ENCODE measurements at regions not wholly inside any gene's neighbourhood (a gene's known extent, or its start where the extent isn't known, plus 50 kb on each side); places are given as distances from the start of the nearest gene placed in this dataset.

DNA sequence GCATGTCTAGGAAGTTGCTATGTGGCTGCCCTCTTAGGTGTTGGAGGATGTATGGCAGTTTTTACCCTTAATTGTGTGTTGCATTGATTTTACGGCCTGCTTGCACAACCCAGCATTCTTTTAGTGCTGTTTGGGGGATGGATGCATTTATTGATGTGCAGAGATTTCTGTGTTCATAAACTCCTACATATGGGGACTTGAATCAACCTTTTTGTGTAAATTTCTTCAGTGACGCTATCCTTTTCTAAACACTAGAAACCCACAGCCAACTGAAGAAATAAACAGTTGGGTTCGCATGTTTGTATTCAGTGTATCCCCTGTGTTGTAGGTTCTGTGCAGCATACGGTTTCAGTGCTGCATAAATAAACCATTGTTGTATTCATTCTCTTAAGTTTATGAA lies 263.7 kb downstream of the RASEF start:
- H3K9me3 Mint-ChIP-seq (ENCODE audit: insufficient read depth), result no peaks in the 10 kb centered on the region
- H3K27me3 Mint-ChIP-seq, result no peaks in the 10 kb centered on the region
- no peak for TF ChIP-seq CTCF (IDR thresholded peaks at IDR 0.05)
- TF ChIP-seq EZH2 (IDR thresholded peaks at IDR 0.05; ENCODE audit: borderline replicate concordance, insufficient read depth, low read depth, low read length, poor library complexity, severe bottlenecking), result no peak
- DNase-seq (no peak), ATAC-seq (ENCODE audit: low read depth) (no peak)
- no peaks in the 10 kb centered on the region for H3K4me1 Mint-ChIP-seq
- no peak overlapping the region for H3K27ac ChIP-seq (ENCODE audit: low read length in 2 of 2)
- H3K4me1 ChIP-seq (ENCODE audit: control insufficient read depth in 2 of 2, insufficient read depth in 2 of 2, low read length in 2 of 2), result no peaks in the 10 kb centered on the region
- no peaks in the 10 kb centered on the region for H3K27me3 ChIP-seq (replicated peaks in 1 of 4; ENCODE audit: control extremely low read depth in 1 of 4, control insufficient read depth in 3 of 4, insufficient read depth in 4 of 4, low read length in 3 of 4)
- H3K27ac Mint-ChIP-seq, result no peak overlapping the region
- ChIA-PET POLR2A (no interaction called here), CTCF (no interaction called here)
- intact Hi-C loops (cut with micrococcal nuclease), result no loop called here
- H3K4me3 ChIP-seq (ENCODE audit: control extremely low read depth in 1 of 5, extremely low read depth in 1 of 5, insufficient read depth in 1 of 5, low read depth in 2 of 5, low read length in 4 of 5), result no peak overlapping the region
- H3K9me3 ChIP-seq (ENCODE audit: control extremely low read depth in 1 of 3, control insufficient read depth in 2 of 3, insufficient read depth in 1 of 3, low read length in 2 of 3), result no peaks in the 10 kb centered on the region
- H2AFZ ChIP-seq (ENCODE audit: insufficient read depth, low read depth, low read length, poor library complexity, severe bottlenecking), result no peak overlapping the region
- WGBS (ENCODE audit: insufficient coverage), result no CpG with 5 or more reads among the region's 4 CpGs
- H3K4me2 ChIP-seq (replicated peaks; ENCODE audit: low read depth, low read length, poor library complexity, severe bottlenecking), result no peak overlapping the region
- no peak overlapping the region for H3K9ac ChIP-seq (ENCODE audit: low read length)
- no peaks in the 10 kb centered on the region for H3K79me2 ChIP-seq (ENCODE audit: control insufficient read depth, insufficient read depth, low read length)
- H3K36me3 ChIP-seq (replicated peaks in 1 of 2; ENCODE audit: control extremely low read depth in 1 of 2, control insufficient read depth in 1 of 2, extremely low read depth in 1 of 2, insufficient read depth in 2 of 2, low read length in 1 of 2), result no peaks in the 10 kb centered on the region
- no peak overlapping the region for H3K4me3 Mint-ChIP-seq
- no peaks in the 10 kb centered on the region for H4K20me1 ChIP-seq (ENCODE audit: control insufficient read depth, insufficient read depth, low read length, poor library complexity, severe bottlenecking)

GRCh38 chr9:82805027-82805426 lies 257.9 kb downstream of the RASEF start:
- H4K20me1 ChIP-seq (ENCODE audit: control insufficient read depth, insufficient read depth, low read length, poor library complexity, severe bottlenecking), result no peaks in the 10 kb centered on the region
- Mint-ChIP-seq H3K27ac (no peak overlapping the region), H3K4me1 (no peaks in the 10 kb centered on the region), H3K27me3 (no peaks in the 10 kb centered on the region), H3K9me3 (ENCODE audit: insufficient read depth) (no peaks in the 10 kb centered on the region), H3K4me3 (no peak overlapping the region)
- H3K27ac ChIP-seq (ENCODE audit: low read length in 2 of 2), result no peak overlapping the region
- H3K36me3 ChIP-seq (replicated peaks in 1 of 2; ENCODE audit: control extremely low read depth in 1 of 2, control insufficient read depth in 1 of 2, extremely low read depth in 1 of 2, insufficient read depth in 2 of 2, low read length in 1 of 2), result no peaks in the 10 kb centered on the region
- WGBS (ENCODE audit: insufficient coverage), result no CpG with 5 or more reads among the region's 5 CpGs
- H3K4me1 ChIP-seq (ENCODE audit: control insufficient read depth in 2 of 2, insufficient read depth in 2 of 2, low read length in 2 of 2), result no peaks in the 10 kb centered on the region
- POLR2A ChIA-PET, result no interaction called here
- H3K4me3 ChIP-seq (ENCODE audit: control extremely low read depth in 1 of 5, extremely low read depth in 1 of 5, insufficient read depth in 1 of 5, low read depth in 2 of 5, low read length in 4 of 5), result no peak overlapping the region
- H3K9me3 ChIP-seq (ENCODE audit: control extremely low read depth in 1 of 3, control insufficient read depth in 2 of 3, insufficient read depth in 1 of 3, low read length in 2 of 3), result no peaks in the 10 kb centered on the region
- no peaks in the 10 kb centered on the region for H3K79me2 ChIP-seq (ENCODE audit: control insufficient read depth, insufficient read depth, low read length)
- DNase-seq (no peak), ATAC-seq (ENCODE audit: low read depth) (no peak)
- TF ChIP-seq EZH2 (IDR thresholded peaks at IDR 0.05; ENCODE audit: borderline replicate concordance, insufficient read depth, low read depth, low read length, poor library complexity, severe bottlenecking), result no peak
- TF ChIP-seq CTCF (IDR thresholded peaks at IDR 0.05), result no peak
- no peak overlapping the region for H3K9ac ChIP-seq (ENCODE audit: low read length)
- intact Hi-C loops (cut with micrococcal nuclease), result no loop called here
- no peaks in the 10 kb centered on the region for H3K27me3 ChIP-seq (replicated peaks in 1 of 4; ENCODE audit: control extremely low read depth in 1 of 4, control insufficient read depth in 3 of 4, insufficient read depth in 4 of 4, low read length in 3 of 4)
- no peak overlapping the region for H3K4me2 ChIP-seq (replicated peaks; ENCODE audit: low read depth, low read length, poor library complexity, severe bottlenecking)
- no peak overlapping the region for H2AFZ ChIP-seq (ENCODE audit: insufficient read depth, low read depth, low read length, poor library complexity, severe bottlenecking)
- CTCF ChIA-PET, result no interaction called here
